Suprapubic skin (tissue), 4 donors: ENCODE measurements at regions not wholly inside any gene's neighbourhood (a gene's known extent, or its start where the extent isn't known, plus 50 kb on each side); places are given as distances from the start of the nearest gene placed in this dataset.

Source experiments
- DNase-seq, 2 donors: peaks; one replicate each; pipeline ENCODE4 v3.0.0-alpha.2; 2019; ENCODE audit warnings: low spot score in 2 of 2
- H3K27ac ChIP-seq: fragments of 200-600 bp; sonication (generic); one replicate; pipeline ENCODE4 v1.5.1; 2019
- H3K27me3 ChIP-seq: fragments of 200-600 bp; sonication (generic); one replicate; pipeline ENCODE4 v1.5.1; 2019
- H3K36me3 ChIP-seq: fragments of 200-600 bp; sonication (generic); one replicate; pipeline ENCODE4 v1.5.1; 2019
- H3K4me1 ChIP-seq: fragments of 200-600 bp; sonication (generic); one replicate; pipeline ENCODE4 v1.5.1; 2019
- H3K4me3 ChIP-seq: fragments of 200-600 bp; sonication (generic); one replicate; pipeline ENCODE4 v1.5.1; 2019; ENCODE audit warnings: mild to moderate bottlenecking
- H3K9me3 ChIP-seq: fragments of 200-600 bp; sonication (generic); one replicate; pipeline ENCODE4 v1.5.1; 2019
- CTCF ChIP-seq, 2 donors: fragments of 200-600 bp in 1 of 2; fragments of 450-650 bp in 1 of 2; sonication (generic) in 1 of 2; IDR thresholded peaks; one replicate each; pipeline ENCODE4 v1.5.1; 2016 to 2019; ENCODE audit warnings: antibody characterized with exemption in 2 of 2, mild to moderate bottlenecking in 1 of 2, moderate library complexity in 1 of 2
- EP300 ChIP-seq: sonication (generic); formaldehyde crosslinking; IDR thresholded peaks from one replicate; pipeline ENCODE4 v1.6.1; 2017; ENCODE audit warnings: antibody characterized with exemption
- POLR2A ChIP-seq, 2 donors: fragments of 450-650 bp; IDR thresholded peaks; one replicate each; pipeline ENCODE4 v1.6.1; 2017; ENCODE audit warnings: antibody characterized with exemption in 2 of 2, mild to moderate bottlenecking in 2 of 2, moderate library complexity in 2 of 2
- POLR2AphosphoS5 ChIP-seq, 3 donors: sonication (generic); formaldehyde crosslinking; IDR thresholded peaks; one replicate each; pipeline ENCODE4 v1.6.1; 2017; ENCODE audit warnings: antibody characterized with exemption in 3 of 3
- WGBS: methylation state at CpG from one replicate; pipeline ENCODE4 v1.1.5; 2018; 5-methylcytosine and 5-hydroxymethylcytosine counted together

GRCh38 chr14:71491931-71492330 lies 440.3 kb upstream of the RGS6 start:
- peaks cover 6% of the 10 kb centered on the region for H3K4me1 ChIP-seq
- H3K36me3 ChIP-seq = no peaks in the 10 kb centered on the region
- 83% methylated on average over 6 of the region's 6 CpGs for WGBS
- DNase-seq = no peak
- no peaks in the 10 kb centered on the region for H3K27me3 ChIP-seq
- no peak overlapping the region for H3K27ac ChIP-seq
- TF ChIP-seq CTCF (IDR thresholded peaks at IDR 0.05) (no peak), POLR2AphosphoS5 (IDR thresholded peaks at IDR 0.05) (no peak), EP300 (no peak), POLR2A (IDR thresholded peaks at IDR 0.05) (no peak)
- H3K9me3 ChIP-seq = no peaks in the 10 kb centered on the region
- no peak overlapping the region for H3K4me3 ChIP-seq

DNA sequence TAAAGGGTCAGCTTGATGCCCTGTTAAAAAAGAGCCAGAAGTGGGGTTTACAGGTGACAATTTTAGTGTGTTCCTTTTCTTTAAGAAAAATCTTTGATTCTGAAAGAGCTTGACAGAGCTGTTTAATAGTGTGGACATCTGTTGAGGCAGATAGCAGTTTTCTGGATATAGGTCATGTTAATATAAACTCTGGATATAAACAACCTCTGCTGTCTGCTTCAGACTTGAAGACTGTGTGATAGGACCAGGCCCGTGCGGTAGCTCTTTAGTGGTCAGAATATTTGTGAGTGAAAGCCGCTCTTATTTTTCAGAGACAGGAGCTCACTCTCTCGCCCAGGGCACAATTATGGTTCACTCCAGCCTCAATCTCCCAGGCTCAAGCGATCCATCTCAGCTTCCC lies 439.9 kb upstream of the RGS6 start:
- Histone ChIP-seq H3K4me1 (peaks cover 6% of the 10 kb centered on the region), H3K9me3 (no peaks in the 10 kb centered on the region), H3K36me3 (no peaks in the 10 kb centered on the region), H3K27ac (no peak overlapping the region), H3K27me3 (no peaks in the 10 kb centered on the region), H3K4me3 (no peak overlapping the region)
- DNase-seq = no peak
- 98% methylated on average over 5 of the region's 5 CpGs for WGBS
- TF ChIP-seq EP300 = no peak
- no peak for TF ChIP-seq POLR2A (IDR thresholded peaks at IDR 0.05)
- no peak for TF ChIP-seq CTCF (IDR thresholded peaks at IDR 0.05)
- TF ChIP-seq POLR2AphosphoS5 (IDR thresholded peaks at IDR 0.05) = no peak

DNA sequence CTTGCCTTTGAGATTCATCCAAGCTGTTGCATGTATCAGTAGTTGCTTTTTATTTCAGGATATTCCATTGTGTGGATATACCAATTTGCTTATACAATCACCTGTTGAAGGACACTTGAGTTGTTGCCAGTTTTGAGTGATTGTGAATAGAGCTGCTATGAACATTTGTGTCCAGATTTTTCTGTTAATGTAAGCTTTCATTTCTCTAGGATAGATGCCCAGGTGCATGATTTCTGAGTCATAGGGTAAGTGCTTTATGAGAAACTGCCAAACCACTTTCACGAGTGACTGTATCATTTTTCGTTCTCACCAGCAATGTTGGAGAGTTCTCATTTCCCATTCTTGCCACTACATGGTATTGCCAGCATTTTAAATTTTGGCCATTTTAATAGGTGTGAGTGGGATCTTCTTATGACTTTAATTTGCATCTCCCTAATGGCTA lies 434.6 kb upstream of the RGS6 start:
- H3K4me3 ChIP-seq = no peak overlapping the region
- no peak overlapping the region for H3K27ac ChIP-seq
- no peaks in the 10 kb centered on the region for H3K9me3 ChIP-seq
- H3K36me3 ChIP-seq = no peaks in the 10 kb centered on the region
- WGBS = 33% methylated on average over 2 of the region's 2 CpGs
- TF ChIP-seq POLR2A (IDR thresholded peaks at IDR 0.05) (no peak), CTCF (IDR thresholded peaks at IDR 0.05) (no peak), EP300 (no peak), POLR2AphosphoS5 (IDR thresholded peaks at IDR 0.05) (no peak)
- no peaks in the 10 kb centered on the region for H3K27me3 ChIP-seq
- DNase-seq = no peak
- peaks cover 14% of the 10 kb centered on the region for H3K4me1 ChIP-seq

GRCh38 chr14:71498212-71498611 lies 434.0 kb upstream of the RGS6 start:
- TF ChIP-seq CTCF (IDR thresholded peaks at IDR 0.05) (no peak), POLR2AphosphoS5 (IDR thresholded peaks at IDR 0.05) (no peak), EP300 (no peak), POLR2A (IDR thresholded peaks at IDR 0.05) (no peak)
- H3K9me3 ChIP-seq = no peaks in the 10 kb centered on the region
- H3K27me3 ChIP-seq = no peaks in the 10 kb centered on the region
- no peak for DNase-seq
- WGBS = 30% methylated on average over 1 of the region's 1 CpG
- H3K27ac ChIP-seq = no peak overlapping the region
- peaks cover 16% of the 10 kb centered on the region for H3K4me1 ChIP-seq
- H3K36me3 ChIP-seq = no peaks in the 10 kb centered on the region
- H3K4me3 ChIP-seq = no peak overlapping the region

- TF ChIP-seq CTCF (IDR thresholded peaks at IDR 0.05) (no peak), POLR2A (IDR thresholded peaks at IDR 0.05) (no peak), POLR2AphosphoS5 (IDR thresholded peaks at IDR 0.05) (no peak), EP300 (no peak)
- Histone ChIP-seq H3K27me3 (no peaks in the 10 kb centered on the region), H3K36me3 (no peaks in the 10 kb centered on the region), H3K4me1 (peaks cover 16% of the 10 kb centered on the region), H3K4me3 (no peak overlapping the region), H3K27ac (no peak overlapping the region), H3K9me3 (no peaks in the 10 kb centered on the region)
- no peak for DNase-seq
- WGBS = 69% methylated on average over 3 of the region's 3 CpGs
Measured at GRCh38 chr14:71499018-71499417, 433.2 kb upstream of the RGS6 start.
